Body of pancreas (tissue), 4 donors: ENCODE measurements at regions not wholly inside any gene's neighbourhood (a gene's known extent, or its start where the extent isn't known, plus 50 kb on each side); places are given as distances from the start of the nearest gene placed in this dataset.
"Not testable (repeated sequence)": the region's sequence is repeated elsewhere in the genome, so short reads cannot be mapped to it uniquely, and the experiment has no call there.

ENCODE experiments used
- ATAC-seq: fragments of 150-250 bp; one replicate; pipeline ENCODE4 v1.9.1; 2016
- DNase-seq, 4 donors: peaks; one replicate each; pipeline ENCODE4 v3.0.0-alpha.2; 2019
- H3K27ac ChIP-seq, 4 donors: fragments of 200-600 bp; sonication (generic); 1 replicate in 3 of 4; 2 replicates in 1 of 4; pipeline versions ENCODE4 v1.5.1 to v1.6.1; 2016 to 2019; ENCODE audit warnings: mild to moderate bottlenecking in 1 of 4, mixed read lengths in 1 of 4, moderate library complexity in 1 of 4
- H3K27me3 ChIP-seq, 2 donors: fragments of 200-600 bp; sonication (generic); one replicate each; pipeline ENCODE4 v1.6.0; 2016; ENCODE audit warnings: mild to moderate bottlenecking in 1 of 2
- H3K36me3 ChIP-seq, 2 donors: fragments of 200-600 bp; sonication (generic); replicated peaks in 1 of 2; 2 replicates each; pipeline ENCODE4 v1.5.1; 2016; ENCODE audit warnings: low read depth in 2 of 2; ENCODE audit not compliant: insufficient read depth in 1 of 2
- H3K4me1 ChIP-seq: fragments of 200-600 bp; sonication (generic); one replicate; pipeline ENCODE4 v1.6.0; 2016
- H3K4me3 ChIP-seq, 2 donors: fragments of 200-600 bp; sonication (generic); 1 replicate in 1 of 2; 2 replicates in 1 of 2; pipeline ENCODE4 v1.5.1; 2016 to 2019
- H3K9me3 ChIP-seq, 3 donors: fragments of 200-600 bp; sonication (generic); 1 replicate in 2 of 3; 2 replicates in 1 of 3; pipeline ENCODE4 v1.5.1; 2016
- CTCF ChIP-seq, 7 experiments: fragments of 450-650 bp in 4 of 7; fragments of 200-600 bp in 3 of 7; sonication (generic) in 3 of 7; IDR thresholded peaks; one replicate each; pipeline ENCODE4 v1.5.1; 2016 to 2019; ENCODE audit warnings: antibody characterized with exemption in 7 of 7
- POLR2A ChIP-seq, 3 donors: fragments of 450-650 bp; IDR thresholded peaks; one replicate each; pipeline ENCODE4 v1.6.1; 2016; ENCODE audit warnings: antibody characterized with exemption in 3 of 3, mild to moderate bottlenecking in 2 of 3
- WGBS, 2 donors: methylation state at CpG; one replicate each; pipeline ENCODE4 v1.1.5; 2017; 5-methylcytosine and 5-hydroxymethylcytosine counted together
- intact Hi-C: fragments of 100-400 bp; cut with DNase I; formaldehyde crosslinking; loops from one replicate; pipeline ENCODE4 v1.15.1; 2023

GRCh38 chr6:125587666-125588632 is 161.5 kb upstream of the HEY2 start:
- Histone ChIP-seq H3K9me3 (no peaks in the 10 kb centered on the region), H3K27ac (no peak overlapping the region), H3K27me3 (no peaks in the 10 kb centered on the region), H3K36me3 (no peaks in the 10 kb centered on the region), H3K4me1 (no peaks in the 10 kb centered on the region), H3K4me3 (no peak overlapping the region)
- intact Hi-C loops = no loop called here
- DNase-seq (no peak), ATAC-seq (no peak)
- WGBS, 2 donors = 71 to 72% methylated on average over 11 of the region's 11 CpGs
- no peak for TF ChIP-seq POLR2A (IDR thresholded peaks at IDR 0.05)
- TF ChIP-seq CTCF (IDR thresholded peaks at IDR 0.05) = no peak

GRCh38 chr6:125591796-125592195 is 157.6 kb upstream of the HEY2 start:
- DNase-seq, ATAC-seq, H3K27ac ChIP-seq, H3K4me1 ChIP-seq, H3K27me3 ChIP-seq, H3K9me3 ChIP-seq, intact Hi-C loops, H3K36me3 ChIP-seq, H3K4me3 ChIP-seq: not testable (repeated sequence)
- 71 to 73% methylated on average over 3 of the region's 3 CpGs for WGBS, 2 donors

- Histone ChIP-seq H3K4me1 (no peaks in the 10 kb centered on the region), H3K27ac (no peak overlapping the region), H3K27me3 (no peaks in the 10 kb centered on the region), H3K9me3 (no peaks in the 10 kb centered on the region), H3K4me3 (no peak overlapping the region), H3K36me3 (no peaks in the 10 kb centered on the region)
- intact Hi-C loops = no loop called here
- TF ChIP-seq CTCF (IDR thresholded peaks at IDR 0.05) = no peak
- ATAC-seq (no peak), DNase-seq (no peak)
Observed at GRCh38 chr6:125593746-125594145, 155.7 kb upstream of the HEY2 start.

GRCh38 chr6:125596020-125596419 is 153.4 kb upstream of the HEY2 start:
- H3K27me3 ChIP-seq = no peaks in the 10 kb centered on the region
- ATAC-seq = no peak
- H3K27ac ChIP-seq = no peak overlapping the region
- H3K36me3 ChIP-seq = no peaks in the 10 kb centered on the region
- 89 to 97% methylated on average over 3 of the region's 3 CpGs for WGBS, 2 donors
- no peak for DNase-seq
- TF ChIP-seq CTCF (IDR thresholded peaks at IDR 0.05) (no peak), POLR2A (IDR thresholded peaks at IDR 0.05) (no peak)
- intact Hi-C loops = no loop called here
- H3K9me3 ChIP-seq = no peaks in the 10 kb centered on the region
- H3K4me1 ChIP-seq = no peaks in the 10 kb centered on the region
- H3K4me3 ChIP-seq = no peak overlapping the region

- Histone ChIP-seq H3K4me1 (no peaks in the 10 kb centered on the region), H3K27ac (no peak overlapping the region), H3K4me3 (no peak overlapping the region), H3K36me3 (no peaks in the 10 kb centered on the region), H3K9me3 (no peaks in the 10 kb centered on the region), H3K27me3 (no peaks in the 10 kb centered on the region)
- 48 to 50% methylated on average over 7 of the region's 7 CpGs for WGBS, 2 donors
- TF ChIP-seq CTCF (IDR thresholded peaks at IDR 0.05) (no peak), POLR2A (IDR thresholded peaks at IDR 0.05) (no peak)
- no peak for ATAC-seq
- DNase-seq = peak in 2 of 4 donors; percentile 5 to 26
- intact Hi-C loops = no loop called here
Observed at GRCh38 chr6:125597411-125598253, 151.8 kb upstream of the HEY2 start.
